DMS 273 (cell line): ENCODE measurements at regions not wholly inside any gene's neighbourhood (a gene's known extent, or its start where the extent isn't known, plus 50 kb on each side); places are given as distances from the start of the nearest gene placed in this dataset.
A peak's percentile ranks its signal among the peaks of the same experiment; 100 is the strongest.

Experiments used
- DNase-seq: peaks from one replicate; lab custom pipeline; 2025; ENCODE audit not compliant: unreplicated experiment; lab: John Stamatoyannopoulos, UW

- no peak for DNase-seq
Observed at GRCh38 chr4:145347684-145348083, 134.0 kb upstream of the SMAD1 start.

- no peak for DNase-seq
Observed at GRCh38 chr4:145346081-145346480, 135.6 kb upstream of the SMAD1 start.

- no peak for DNase-seq
Observed at GRCh38 chr4:145345401-145345800, 136.3 kb upstream of the SMAD1 start.

GRCh38 chr4:145341381-145341780 is 140.3 kb upstream of the SMAD1 start:
- no peak for DNase-seq

GRCh38 chr4:145340071-145340675 is 141.5 kb upstream of the SMAD1 start:
- DNase-seq = no peak

GRCh38 chr4:145339075-145339725 is 142.5 kb upstream of the SMAD1 start:
- no peak for DNase-seq

GRCh38 chr4:145338568-145338967 is 143.1 kb upstream of the SMAD1 start:
- no peak for DNase-seq

GRCh38 chr4:145337391-145337790 is 144.3 kb upstream of the SMAD1 start:
- no peak for DNase-seq

- DNase-seq = no peak
Observed at GRCh38 chr4:145333786-145334185, 147.9 kb upstream of the SMAD1 start.

- DNase-seq = no peak
Observed at GRCh38 chr4:145326491-145326890, 146.1 kb upstream of the OTUD4 start.

- no peak for DNase-seq
Observed at GRCh38 chr4:145324161-145324560, 143.8 kb upstream of the OTUD4 start.

GRCh38 chr4:145320294-145320693 is 139.9 kb upstream of the OTUD4 start:
- DNase-seq = no peak

GRCh38 chr4:145319751-145320150 is 139.4 kb upstream of the OTUD4 start:
- no peak for DNase-seq

GRCh38 chr4:145316897-145317574 is 136.6 kb upstream of the OTUD4 start:
- DNase-seq = no peak

GRCh38 chr4:145315811-145316225 is 135.4 kb upstream of the OTUD4 start:
- DNase-seq = no peak

- DNase-seq = peak; percentile 9
Observed at GRCh38 chr4:145308598-145308997, 128.2 kb upstream of the OTUD4 start.

- DNase-seq = peak; percentile 19
Observed at GRCh38 chr4:145307763-145308430, 127.5 kb upstream of the OTUD4 start.

- DNase-seq = peak; percentile 50
Observed at GRCh38 chr4:145307120-145307519, 126.7 kb upstream of the OTUD4 start.

- no peak for DNase-seq
Observed at GRCh38 chr4:145302725-145303124, 122.3 kb upstream of the OTUD4 start.

GRCh38 chr4:145301386-145302080 is 121.1 kb upstream of the OTUD4 start:
- no peak for DNase-seq

- no peak for DNase-seq
Observed at GRCh38 chr4:145299380-145300076, 119.1 kb upstream of the OTUD4 start.
